ENCODE measurements at regions not wholly inside any gene's neighbourhood (a gene's known extent, or its start where the extent isn't known, plus 50 kb on each side); places are given as distances from the start of the nearest gene placed in this dataset.
"Not testable (repeated sequence)": the region's sequence is repeated elsewhere in the genome, so short reads cannot be mapped to it uniquely, and the experiment has no call there.

- peaks cover 68% of the 10 kb centered on the region for H3K9me3 ChIP-seq (ENCODE audit: control insufficient read depth, low read depth, low read length)
- not testable (repeated sequence) for H3K27ac ChIP-seq (ENCODE audit: low read length); H3K36me3 ChIP-seq (ENCODE audit: control insufficient read depth, low read depth, low read length); H3K9ac ChIP-seq (ENCODE audit: low read length); H3K27me3 ChIP-seq (ENCODE audit: control insufficient read depth, insufficient read depth, low read length); H3K4me1 ChIP-seq (ENCODE audit: control insufficient read depth, low read depth, low read length); H3K4me3 ChIP-seq (ENCODE audit: low read length)
These were observed 1507.1 kb upstream of the TPTE start for GRCh38 chr21:9014243-9014734.

GRCh38 chr21:9015483-9016197, 1505.7 kb upstream of the TPTE start:
- not testable (repeated sequence) for H3K4me1 ChIP-seq (ENCODE audit: control insufficient read depth, low read depth, low read length); H3K4me3 ChIP-seq (ENCODE audit: low read length); H3K27ac ChIP-seq (ENCODE audit: low read length); H3K9ac ChIP-seq (ENCODE audit: low read length); H3K36me3 ChIP-seq (ENCODE audit: control insufficient read depth, low read depth, low read length); H3K27me3 ChIP-seq (ENCODE audit: control insufficient read depth, insufficient read depth, low read length)
- peaks cover 56% of the 10 kb centered on the region for H3K9me3 ChIP-seq (ENCODE audit: control insufficient read depth, low read depth, low read length)

- H3K4me3 ChIP-seq (ENCODE audit: low read length); H3K4me1 ChIP-seq (ENCODE audit: control insufficient read depth, low read depth, low read length); H3K9ac ChIP-seq (ENCODE audit: low read length); H3K27ac ChIP-seq (ENCODE audit: low read length); H3K36me3 ChIP-seq (ENCODE audit: control insufficient read depth, low read depth, low read length); H3K27me3 ChIP-seq (ENCODE audit: control insufficient read depth, insufficient read depth, low read length): not testable (repeated sequence)
- H3K9me3 ChIP-seq (ENCODE audit: control insufficient read depth, low read depth, low read length), result peaks cover 42% of the 10 kb centered on the region
These were observed 1504.2 kb upstream of the TPTE start for GRCh38 chr21:9017206-9017605.

- H3K9me3 ChIP-seq (ENCODE audit: control insufficient read depth, low read depth, low read length), result peaks cover 31% of the 10 kb centered on the region
These were observed 1502.6 kb upstream of the TPTE start for GRCh38 chr21:9018731-9019253.

GRCh38 chr21:9024006-9024767, 1497.2 kb upstream of the TPTE start:
- peaks cover 22% of the 10 kb centered on the region for H3K9me3 ChIP-seq (ENCODE audit: control insufficient read depth, low read depth, low read length)
- not testable (repeated sequence) for H3K4me1 ChIP-seq (ENCODE audit: control insufficient read depth, low read depth, low read length)

More at GRCh38 chr21:9018731-9019253, 1502.6 kb upstream of the TPTE start:
- H3K36me3 ChIP-seq (ENCODE audit: control insufficient read depth, low read depth, low read length); H3K4me1 ChIP-seq (ENCODE audit: control insufficient read depth, low read depth, low read length); H3K27me3 ChIP-seq (ENCODE audit: control insufficient read depth, insufficient read depth, low read length); H3K27ac ChIP-seq (ENCODE audit: low read length); H3K9ac ChIP-seq (ENCODE audit: low read length); H3K4me3 ChIP-seq (ENCODE audit: low read length): not testable (repeated sequence)

GRCh38 chr21:9026729-9027416, 1494.5 kb upstream of the TPTE start:
- H3K36me3 ChIP-seq (ENCODE audit: control insufficient read depth, low read depth, low read length); H3K9ac ChIP-seq (ENCODE audit: low read length); H3K4me3 ChIP-seq (ENCODE audit: low read length); H3K27me3 ChIP-seq (ENCODE audit: control insufficient read depth, insufficient read depth, low read length); H3K4me1 ChIP-seq (ENCODE audit: control insufficient read depth, low read depth, low read length); H3K27ac ChIP-seq (ENCODE audit: low read length): not testable (repeated sequence)
- peaks cover 27% of the 10 kb centered on the region for H3K9me3 ChIP-seq (ENCODE audit: control insufficient read depth, low read depth, low read length)

More at GRCh38 chr21:9024006-9024767, 1497.2 kb upstream of the TPTE start:
- not testable (repeated sequence) for H3K4me3 ChIP-seq (ENCODE audit: low read length); H3K36me3 ChIP-seq (ENCODE audit: control insufficient read depth, low read depth, low read length); H3K9ac ChIP-seq (ENCODE audit: low read length); H3K27ac ChIP-seq (ENCODE audit: low read length); H3K27me3 ChIP-seq (ENCODE audit: control insufficient read depth, insufficient read depth, low read length)

GRCh38 chr21:9027417-9027800, 1494.0 kb upstream of the TPTE start:
- H3K4me1 ChIP-seq (ENCODE audit: control insufficient read depth, low read depth, low read length); H3K27ac ChIP-seq (ENCODE audit: low read length); H3K9ac ChIP-seq (ENCODE audit: low read length); H3K27me3 ChIP-seq (ENCODE audit: control insufficient read depth, insufficient read depth, low read length); H3K36me3 ChIP-seq (ENCODE audit: control insufficient read depth, low read depth, low read length); H3K4me3 ChIP-seq (ENCODE audit: low read length): not testable (repeated sequence)
- peaks cover 24% of the 10 kb centered on the region for H3K9me3 ChIP-seq (ENCODE audit: control insufficient read depth, low read depth, low read length)

GRCh38 chr21:9028624-9029431, 1492.6 kb upstream of the TPTE start:
- H3K27ac ChIP-seq (ENCODE audit: low read length); H3K27me3 ChIP-seq (ENCODE audit: control insufficient read depth, insufficient read depth, low read length); H3K4me1 ChIP-seq (ENCODE audit: control insufficient read depth, low read depth, low read length); H3K9ac ChIP-seq (ENCODE audit: low read length); H3K36me3 ChIP-seq (ENCODE audit: control insufficient read depth, low read depth, low read length); H3K4me3 ChIP-seq (ENCODE audit: low read length): not testable (repeated sequence)
- peaks cover 22% of the 10 kb centered on the region for H3K9me3 ChIP-seq (ENCODE audit: control insufficient read depth, low read depth, low read length)

- H3K4me3 ChIP-seq (ENCODE audit: low read length); H3K4me1 ChIP-seq (ENCODE audit: control insufficient read depth, low read depth, low read length); H3K27ac ChIP-seq (ENCODE audit: low read length); H3K9ac ChIP-seq (ENCODE audit: low read length); H3K36me3 ChIP-seq (ENCODE audit: control insufficient read depth, low read depth, low read length); H3K27me3 ChIP-seq (ENCODE audit: control insufficient read depth, insufficient read depth, low read length): not testable (repeated sequence)
- H3K9me3 ChIP-seq (ENCODE audit: control insufficient read depth, low read depth, low read length), result peaks cover 19% of the 10 kb centered on the region
These were observed 1491.2 kb upstream of the TPTE start for GRCh38 chr21:9030141-9030665.

GRCh38 chr21:9031482-9032374, 1489.7 kb upstream of the TPTE start:
- not testable (repeated sequence) for H3K27ac ChIP-seq (ENCODE audit: low read length); H3K4me3 ChIP-seq (ENCODE audit: low read length); H3K4me1 ChIP-seq (ENCODE audit: control insufficient read depth, low read depth, low read length); H3K36me3 ChIP-seq (ENCODE audit: control insufficient read depth, low read depth, low read length); H3K27me3 ChIP-seq (ENCODE audit: control insufficient read depth, insufficient read depth, low read length); H3K9ac ChIP-seq (ENCODE audit: low read length)
- H3K9me3 ChIP-seq (ENCODE audit: control insufficient read depth, low read depth, low read length), result peaks cover 15% of the 10 kb centered on the region

All from iPS-18a (cell line).